Common myeloid progenitor, CD34-positive (primary cell): ENCODE measurements at regions not wholly inside any gene's neighbourhood (a gene's known extent, or its start where the extent isn't known, plus 50 kb on each side); places are given as distances from the start of the nearest gene placed in this dataset.

Experiments used
- CTCF ChIA-PET: fragments of 350-600 bp; sonication (Branson Sonifier 250); formaldehyde crosslinking; loops from one replicate; lab custom pipeline; 2021; ENCODE audit warnings: antibody characterized with exemption; lab: Charles Lee
- POLR2A ChIA-PET: fragments of 350-600 bp; sonication (Branson Sonifier 250); formaldehyde crosslinking; loops from one replicate; lab custom pipeline; 2021; ENCODE audit warnings: antibody characterized with exemption; lab: Charles Lee
- DNase-seq, 3 donors: peaks; one replicate each; pipeline versions ENCODE4 v3.0.0 to v3.0.0-alpha.2; 2013
- H3K27ac ChIP-seq, 2 experiments: 1 replicate in 1 of 2; 2 replicates in 1 of 2; pipeline ENCODE4 v1.7.0; 2013; ENCODE audit warnings: inconsistent platforms in 2 of 2, low read length in 2 of 2, mild to moderate bottlenecking in 2 of 2, low read depth in 1 of 2, moderate library complexity in 1 of 2; ENCODE audit not compliant: severe bottlenecking in 2 of 2, insufficient read depth in 1 of 2, poor library complexity in 1 of 2
- H3K27me3 ChIP-seq, 5 experiments: replicated peaks in 2 of 5; 1 replicate in 3 of 5; 2 replicates in 2 of 5; pipeline versions ENCODE4 v1.6.1 to v1.7.0; 2013; ENCODE audit warnings: low read length in 4 of 5, mild to moderate bottlenecking in 2 of 5, moderate library complexity in 2 of 5, inconsistent platforms in 1 of 5; ENCODE audit not compliant: insufficient read depth in 5 of 5, control insufficient read depth in 4 of 5
- H3K36me3 ChIP-seq, 4 experiments: 1 replicate in 2 of 4; 2 replicates in 2 of 4; pipeline versions ENCODE4 v1.6.1 to v1.7.0; 2013; ENCODE audit warnings: low read length in 3 of 4, control low read depth in 1 of 4, mild to moderate bottlenecking in 1 of 4; ENCODE audit not compliant: control insufficient read depth in 4 of 4, insufficient read depth in 4 of 4
- H3K4me1 ChIP-seq, 4 experiments: 1 replicate in 3 of 4; 2 replicates in 1 of 4; pipeline versions ENCODE4 v1.6.1 to v1.7.1; 2013; ENCODE audit warnings: low read length in 3 of 4, mild to moderate bottlenecking in 3 of 4, control low read depth in 1 of 4, inconsistent platforms in 1 of 4, moderate library complexity in 1 of 4; ENCODE audit not compliant: control insufficient read depth in 4 of 4, insufficient read depth in 4 of 4; ENCODE audit errors: control extremely low read depth in 1 of 4
- H3K4me3 ChIP-seq, 7 experiments: 1 replicate in 4 of 7; 2 replicates in 3 of 7; pipeline versions ENCODE4 v1.5.1 to v1.7.0; 2013; ENCODE audit warnings: mild to moderate bottlenecking in 7 of 7, low read length in 6 of 7, moderate library complexity in 6 of 7, inconsistent platforms in 2 of 7, low read depth in 2 of 7, control low read depth in 1 of 7; ENCODE audit not compliant: insufficient read depth in 4 of 7, control insufficient read depth in 1 of 7; ENCODE audit errors: extremely low read depth in 1 of 7
- H3K9me3 ChIP-seq, 5 experiments: 1 replicate in 4 of 5; 2 replicates in 1 of 5; pipeline versions ENCODE4 v1.6.1 to v1.7.1; 2013; ENCODE audit warnings: low read length in 4 of 5, mild to moderate bottlenecking in 2 of 5, inconsistent platforms in 1 of 5, low read depth in 1 of 5, moderate library complexity in 1 of 5; ENCODE audit not compliant: control insufficient read depth in 4 of 5, insufficient read depth in 2 of 5; ENCODE audit errors: control extremely low read depth in 1 of 5
- WGBS: methylation state at CpG from one replicate; pipeline ENCODE4 v1.1.5; 2013; ENCODE audit not compliant: insufficient coverage; 5-methylcytosine and 5-hydroxymethylcytosine counted together

DNA sequence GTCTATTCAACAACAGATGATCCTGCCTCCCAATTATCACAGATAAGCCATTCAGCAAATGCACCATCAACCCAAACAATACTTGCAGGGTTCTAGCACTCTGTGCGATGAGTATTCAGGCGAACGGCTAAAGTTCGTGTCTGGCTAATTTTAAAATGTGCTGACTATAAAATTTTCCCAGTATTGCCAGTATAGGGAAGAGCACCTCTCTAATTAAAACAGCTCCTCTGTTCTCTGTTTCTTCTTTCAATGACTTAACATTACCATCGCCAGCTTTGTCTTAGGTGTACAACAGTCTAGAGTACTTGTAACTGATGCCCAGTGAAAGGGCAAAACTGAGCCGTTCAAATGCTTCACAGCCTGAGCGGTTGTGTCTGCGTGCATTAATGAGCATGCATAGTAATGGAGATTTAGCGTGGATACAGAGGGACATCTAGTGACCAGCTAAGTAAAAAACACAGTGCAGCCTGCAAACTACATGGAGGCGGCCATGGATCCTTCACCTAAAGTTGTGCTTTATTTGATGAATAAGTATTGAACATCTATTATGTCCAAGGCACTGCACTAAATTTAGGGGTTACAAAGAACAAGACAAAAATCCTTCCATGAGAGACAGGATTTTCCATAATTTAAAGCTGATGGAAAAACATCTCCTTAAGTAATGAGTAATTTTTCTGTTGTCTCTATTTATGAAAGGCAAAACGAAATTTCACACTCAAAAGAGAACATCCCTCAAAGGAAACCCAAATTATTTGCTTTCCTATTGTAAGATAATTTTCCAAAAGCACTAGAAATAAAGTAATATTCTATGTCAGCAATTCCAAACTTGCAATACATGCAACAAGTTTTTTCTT, 120.0 kb downstream of the SETD4 start:
- DNase-seq, result peak; percentile 82 to 88 (median 86)
- Histone ChIP-seq H3K9me3 (no peaks in the 10 kb centered on the region), H3K27me3 (no peaks in the 10 kb centered on the region), H3K27ac (no peak overlapping the region), H3K36me3 (no peaks in the 10 kb centered on the region), H3K4me3 (peak overlapping the region in 1 of 7 experiments; percentile 3), H3K4me1 (peaks cover 0 to 8% (median 3%) of the 10 kb centered on the region in 4 experiments)
- 35% methylated on average over 4 of the region's 11 CpGs for WGBS
- POLR2A ChIA-PET, result no interaction called here
- CTCF ChIA-PET, result interaction anchor here (0.6 to 1.4 kb wide), 11 partner anchors 8 to 1255 kb away, joined by 3 to 7 read pairs (median 3); no protein-coding TSS in a partner anchor

GRCh38 chr21:35938446-35938845, 121.9 kb downstream of the SETD4 start:
- no peak overlapping the region for H3K27ac ChIP-seq
- no peaks in the 10 kb centered on the region for H3K27me3 ChIP-seq
- ChIA-PET POLR2A (interaction anchor here (1.2 kb wide), 1 partner anchor 1051 kb away, joined by 3 read pairs; no protein-coding TSS in a partner anchor), CTCF (interaction anchor here (1.0 to 1.5 kb wide), 5 partner anchors 9 to 1246 kb away, joined by 3 read pairs; no protein-coding TSS in a partner anchor)
- H3K4me3 ChIP-seq, result no peak overlapping the region
- H3K36me3 ChIP-seq, result no peaks in the 10 kb centered on the region
- peaks cover 0 to 14% (median 5%) of the 10 kb centered on the region in 4 experiments for H3K4me1 ChIP-seq
- 90% methylated on average over 1 of the region's 2 CpGs for WGBS
- DNase-seq, result no peak
- H3K9me3 ChIP-seq, result no peaks in the 10 kb centered on the region

GRCh38 chr21:35933466-35933865, 126.9 kb downstream of the SETD4 start:
- no peaks in the 10 kb centered on the region for H3K36me3 ChIP-seq

GRCh38 chr21:35932232-35932911, 128.0 kb downstream of the SETD4 start:
- Histone ChIP-seq H3K4me1 (peaks cover 3 to 29% (median 11%) of the 10 kb centered on the region in 4 experiments), H3K9me3 (no peaks in the 10 kb centered on the region), H3K27me3 (no peaks in the 10 kb centered on the region), H3K36me3 (no peaks in the 10 kb centered on the region), H3K4me3 (peak overlapping the region in 3 of 7 experiments; percentile 2 to 30 (median 12)), H3K27ac (peak overlapping the region; percentile 41 to 75)
- ChIA-PET CTCF (interaction anchor here (0.8 to 1.4 kb wide), 4 partner anchors 8 to 89 kb away, joined by 3 to 4 read pairs (median 4); no protein-coding TSS in a partner anchor), POLR2A (interaction anchor here (0.6 to 0.8 kb wide), 2 partner anchors 23 to 1121 kb away, joined by 4 read pairs; no protein-coding TSS in a partner anchor)
- peak; percentile 89 to 99 (median 97) for DNase-seq
- WGBS, result 0% methylated on average over 5 of the region's 11 CpGs

More at GRCh38 chr21:35933466-35933865, 126.9 kb downstream of the SETD4 start:
- POLR2A ChIA-PET, result interaction anchor here (0.6 kb wide), 1 partner anchor 1122 kb away, joined by 4 read pairs; no protein-coding TSS in a partner anchor
- H3K27me3 ChIP-seq, result no peaks in the 10 kb centered on the region
- CTCF ChIA-PET, result interaction anchor here (1.2 to 1.5 kb wide), 3 partner anchors 8 to 20 kb away, joined by 4 read pairs; no protein-coding TSS in a partner anchor
- no peak overlapping the region for H3K27ac ChIP-seq
- no peak overlapping the region for H3K4me3 ChIP-seq
- peaks cover 3 to 29% (median 11%) of the 10 kb centered on the region in 4 experiments for H3K4me1 ChIP-seq
- DNase-seq, result peak; percentile 43 to 85 (median 79)
- H3K9me3 ChIP-seq, result no peaks in the 10 kb centered on the region
- WGBS, result no CpG with 5 or more reads among the region's 3 CpGs

DNA sequence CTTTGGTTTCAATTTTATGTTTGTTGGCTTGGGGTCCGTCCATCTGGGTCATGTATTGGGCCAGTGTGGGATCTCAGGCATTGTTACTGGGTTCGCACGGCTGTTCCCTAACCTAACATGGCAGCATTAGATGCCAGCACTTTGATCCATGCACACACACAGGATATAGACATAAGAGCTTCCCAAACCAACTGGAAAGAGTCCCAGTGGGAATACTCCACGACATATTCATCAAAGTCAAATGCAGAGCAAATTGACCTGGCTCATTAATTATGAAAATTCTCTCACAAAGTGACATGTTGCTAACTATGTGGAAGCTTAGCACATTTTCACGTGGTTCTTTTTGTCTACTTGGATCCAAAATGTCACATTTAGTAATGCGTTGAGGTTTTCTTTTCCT, 130.4 kb downstream of the SETD4 start:
- DNase-seq, result no peak
- Histone ChIP-seq H3K27me3 (no peaks in the 10 kb centered on the region), H3K9me3 (no peaks in the 10 kb centered on the region), H3K4me1 (peaks cover 3 to 37% (median 15%) of the 10 kb centered on the region in 4 experiments), H3K4me3 (no peak overlapping the region), H3K27ac (no peak overlapping the region), H3K36me3 (no peaks in the 10 kb centered on the region)
- POLR2A ChIA-PET, result no interaction called here
- CTCF ChIA-PET, result interaction anchor here (1.6 kb wide), 1 partner anchor 8 kb away, joined by 3 read pairs; no protein-coding TSS in a partner anchor
- 88% methylated on average over 5 of the region's 6 CpGs for WGBS

GRCh38 chr21:35927262-35927661, 133.1 kb downstream of the SETD4 start:
- whole genome bisulfite sequencing, result 92% methylated on average over 4 of the region's 7 CpGs
- POLR2A ChIA-PET, result no interaction called here
- H3K36me3 ChIP-seq, result no peaks in the 10 kb centered on the region
- no peak overlapping the region for H3K27ac ChIP-seq
- H3K4me1 ChIP-seq, result peaks cover 3 to 35% (median 9%) of the 10 kb centered on the region in 4 experiments
- H3K9me3 ChIP-seq, result no peaks in the 10 kb centered on the region
- no peak overlapping the region for H3K4me3 ChIP-seq
- no peaks in the 10 kb centered on the region for H3K27me3 ChIP-seq
- no peak for DNase-seq
- CTCF ChIA-PET, result interaction anchor here (1.4 kb wide), 1 partner anchor 10 kb away, joined by 5 read pairs; no protein-coding TSS in a partner anchor
